ENCODE measurements at regions not wholly inside any gene's neighbourhood (a gene's known extent, or its start where the extent isn't known, plus 50 kb on each side); places are given as distances from the start of the nearest gene placed in this dataset.

- no peak for TF ChIP-seq POLR2A (IDR thresholded peaks at IDR 0.05)
- no peak for TF ChIP-seq CTCF (IDR thresholded peaks at IDR 0.05)
- intact Hi-C loops (cut with DNase I; ENCODE audit: low total_unique reads) = no loop called here
- no peak overlapping the region for H3K27ac ChIP-seq
- H3K9me3 ChIP-seq = no peaks in the 10 kb centered on the region
- 70 to 91% methylated on average over 1 of the region's 1 CpG for WGBS, 2 donors
- no peaks in the 10 kb centered on the region for H3K4me1 ChIP-seq
- no peak for DNase-seq
- no peaks in the 10 kb centered on the region for H3K27me3 ChIP-seq
- no peaks in the 10 kb centered on the region for H3K36me3 ChIP-seq (ENCODE audit: low read depth, missing control alignments)
- H3K4me3 ChIP-seq = no peak overlapping the region
Observed at GRCh38 chr14:25943329-25943728, 654.5 kb downstream of the NOVA1 start.

DNA sequence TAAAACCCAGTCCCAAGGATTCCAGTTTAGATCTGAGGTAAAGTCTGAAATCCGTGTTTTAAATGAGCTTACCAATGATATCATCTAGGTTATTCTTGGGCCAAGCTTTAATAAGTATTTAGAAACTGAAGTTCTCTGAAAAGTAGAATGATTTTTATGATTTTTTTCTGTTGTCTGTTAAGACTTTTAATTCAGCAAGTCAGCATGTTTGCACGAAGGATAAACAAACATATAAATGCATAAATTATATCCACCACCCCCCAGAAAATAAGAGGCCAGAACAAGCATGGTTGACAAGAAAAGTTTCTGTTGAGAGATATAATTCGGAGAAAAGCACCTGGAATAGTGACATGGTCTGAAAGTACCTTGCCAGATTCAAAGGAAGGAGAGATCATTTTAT, 655.7 kb downstream of the NOVA1 start:
- Histone ChIP-seq H3K36me3 (ENCODE audit: low read depth, missing control alignments) (no peaks in the 10 kb centered on the region), H3K27ac (no peak overlapping the region), H3K4me3 (no peak overlapping the region), H3K27me3 (no peaks in the 10 kb centered on the region), H3K4me1 (no peaks in the 10 kb centered on the region), H3K9me3 (no peaks in the 10 kb centered on the region)
- TF ChIP-seq CTCF (IDR thresholded peaks at IDR 0.05) (no peak), POLR2A (IDR thresholded peaks at IDR 0.05) (no peak)
- no peak for DNase-seq
- intact Hi-C loops (cut with DNase I; ENCODE audit: low total_unique reads) = no loop called here
- 70 to 89% methylated on average over 3 of the region's 3 CpGs for WGBS, 2 donors

DNA sequence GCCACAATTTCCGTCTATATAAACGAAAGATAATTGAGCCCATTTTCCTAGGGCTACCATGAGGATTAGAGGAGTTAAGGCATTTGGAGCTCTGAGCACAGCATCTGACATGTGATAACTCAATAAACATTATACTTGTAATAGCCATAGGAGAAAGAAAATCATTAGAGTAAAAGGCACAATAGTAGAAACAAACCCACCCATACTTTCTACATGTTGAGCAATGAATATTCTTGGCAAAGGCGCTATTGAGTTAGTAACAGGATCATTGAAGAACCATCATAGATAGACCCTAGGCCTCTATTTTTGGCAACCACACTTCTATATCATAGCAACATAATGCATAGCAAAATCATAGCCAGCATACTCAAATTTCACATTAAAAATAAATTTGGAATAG, 664.1 kb downstream of the NOVA1 start:
- 78 to 89% methylated on average over 3 of the region's 3 CpGs for WGBS, 2 donors
- intact Hi-C loops (cut with DNase I; ENCODE audit: low total_unique reads) = no loop called here
- H3K27ac ChIP-seq = no peak overlapping the region
- TF ChIP-seq CTCF (IDR thresholded peaks at IDR 0.05) = no peak
- no peak for TF ChIP-seq POLR2A (IDR thresholded peaks at IDR 0.05)
- no peak for DNase-seq
- H3K9me3 ChIP-seq = no peaks in the 10 kb centered on the region
- no peaks in the 10 kb centered on the region for H3K27me3 ChIP-seq
- H3K36me3 ChIP-seq (ENCODE audit: low read depth, missing control alignments) = no peaks in the 10 kb centered on the region
- no peaks in the 10 kb centered on the region for H3K4me1 ChIP-seq
- no peak overlapping the region for H3K4me3 ChIP-seq

DNA sequence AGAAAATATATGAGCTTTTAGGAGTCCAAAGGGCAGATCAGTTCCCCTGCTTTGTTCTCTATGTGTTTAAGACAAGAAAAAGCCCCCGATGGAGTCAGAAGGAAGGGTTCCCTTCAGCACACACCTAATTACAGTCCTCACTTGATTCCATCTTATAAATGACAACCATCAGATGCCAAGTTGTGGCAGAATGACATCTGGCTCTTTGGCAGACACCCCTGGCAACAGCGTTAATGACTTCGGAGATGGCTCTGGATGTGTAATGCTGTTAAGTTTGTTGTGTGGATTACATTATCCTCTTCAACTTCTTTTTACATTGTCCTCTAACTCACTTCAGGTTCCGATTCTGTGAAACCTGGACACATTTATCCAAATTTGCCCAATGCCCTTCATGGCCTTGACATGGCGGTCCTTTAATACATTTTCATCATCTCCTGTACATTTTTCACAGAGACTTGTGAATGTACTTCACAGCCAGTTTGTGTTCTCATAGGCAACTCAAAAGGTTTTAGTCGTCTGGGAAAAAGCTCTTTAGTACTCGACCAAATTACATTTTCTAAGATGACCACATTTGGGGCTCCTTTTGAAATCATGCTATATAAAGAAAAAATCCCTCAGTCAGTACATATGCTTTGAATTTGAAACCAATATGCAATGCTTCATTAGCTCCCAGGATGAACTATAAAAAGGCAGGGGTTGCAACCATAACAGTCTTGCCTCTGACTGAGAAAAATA, 667.8 kb downstream of the NOVA1 start:
- DNase-seq = no peak
- 84 to 91% methylated on average over 7 of the region's 7 CpGs for WGBS, 2 donors

More for the DNA sequence above, 667.8 kb downstream of the NOVA1 start:
- H3K4me3 ChIP-seq = no peak overlapping the region
- TF ChIP-seq POLR2A (IDR thresholded peaks at IDR 0.05) = no peak
- TF ChIP-seq CTCF (IDR thresholded peaks at IDR 0.05) = no peak
- no peak overlapping the region for H3K27ac ChIP-seq
- H3K4me1 ChIP-seq = no peaks in the 10 kb centered on the region
- H3K9me3 ChIP-seq = no peaks in the 10 kb centered on the region
- no peaks in the 10 kb centered on the region for H3K36me3 ChIP-seq (ENCODE audit: low read depth, missing control alignments)
- no peaks in the 10 kb centered on the region for H3K27me3 ChIP-seq
- intact Hi-C loops (cut with DNase I; ENCODE audit: low total_unique reads) = no loop called here
